Osteoblast (primary cell): ENCODE measurements at regions not wholly inside any gene's neighbourhood (a gene's known extent, or its start where the extent isn't known, plus 50 kb on each side); places are given as distances from the start of the nearest gene placed in this dataset.
"Not testable (repeated sequence)": the region's sequence is repeated elsewhere in the genome, so short reads cannot be mapped to it uniquely, and the experiment has no call there.

Experiments used
- DNase-seq: peaks from one replicate; pipeline ENCODE4 v3.0.0; 2011; ENCODE audit warnings: low spot score, mixed read lengths; ENCODE audit not compliant: insufficient read length; ENCODE audit errors: missing footprints
- H2AFZ ChIP-seq: 2 replicates; pipeline ENCODE4 v1.6.0; 2011; ENCODE audit warnings: mild to moderate bottlenecking, low read length
- H3K27ac ChIP-seq: 2 replicates; pipeline ENCODE4 v1.5.1; 2011; ENCODE audit warnings: mild to moderate bottlenecking, low read depth, low read length, moderate library complexity
- H3K27me3 ChIP-seq: 2 replicates; pipeline ENCODE4 v1.6.0; 2012; ENCODE audit warnings: mild to moderate bottlenecking, control low read depth, inconsistent platforms, low read length, moderate library complexity; ENCODE audit not compliant: insufficient read depth
- H3K36me3 ChIP-seq: 2 replicates; pipeline ENCODE4 v1.5.1; 2011; ENCODE audit warnings: mild to moderate bottlenecking, low read length, control low read depth, moderate library complexity; ENCODE audit not compliant: insufficient read depth
- H3K4me1 ChIP-seq: 2 replicates; pipeline ENCODE4 v1.5.1; 2011; ENCODE audit warnings: mild to moderate bottlenecking, low read length, control low read depth, moderate library complexity; ENCODE audit not compliant: insufficient read depth
- H3K4me2 ChIP-seq: 2 replicates; pipeline ENCODE4 v1.6.0; 2011; ENCODE audit warnings: mild to moderate bottlenecking, low read length; ENCODE audit not compliant: insufficient read depth
- H3K4me3 ChIP-seq: fragments of 200-600 bp; sonication (generic); 3 replicates; pipeline ENCODE4 v1.5.1; 2012; ENCODE audit warnings: mild to moderate bottlenecking, low read length, inconsistent platforms; ENCODE audit not compliant: insufficient read depth
- H3K79me2 ChIP-seq: 2 replicates; pipeline ENCODE4 v1.6.0; 2012; ENCODE audit warnings: mild to moderate bottlenecking, low read length, control low read depth, inconsistent platforms; ENCODE audit not compliant: insufficient read depth
- H3K9me3 ChIP-seq: 2 replicates; pipeline ENCODE4 v1.5.1; 2011; ENCODE audit warnings: low read depth, low read length, control low read depth
- H4K20me1 ChIP-seq: 2 replicates; pipeline ENCODE4 v1.6.0; 2012; ENCODE audit warnings: mild to moderate bottlenecking, low read length, control low read depth; ENCODE audit not compliant: insufficient read depth
- CTCF ChIP-seq: IDR thresholded peaks from 2 replicates; pipeline ENCODE4 v1.5.1; 2011; ENCODE audit warnings: mild to moderate bottlenecking, low read depth, low read length, moderate library complexity; ENCODE audit errors: extremely low read depth

- no peak overlapping the region for H3K27ac ChIP-seq
- TF ChIP-seq CTCF = no peak
- H3K79me2 ChIP-seq = no peaks in the 10 kb centered on the region
Measured at GRCh38 chr4:117575850-117576249, 458.4 kb upstream of the NDST3 start.

GRCh38 chr4:117577686-117578311 is 456.5 kb upstream of the NDST3 start:
- Histone ChIP-seq H3K4me2 (no peak overlapping the region), H3K27me3 (no peaks in the 10 kb centered on the region), H3K27ac (no peak overlapping the region), H4K20me1 (no peaks in the 10 kb centered on the region), H3K79me2 (no peaks in the 10 kb centered on the region), H3K36me3 (no peaks in the 10 kb centered on the region), H3K9me3 (no peaks in the 10 kb centered on the region), H3K4me3 (no peak overlapping the region), H3K4me1 (no peaks in the 10 kb centered on the region), H2AFZ (no peak overlapping the region)
- no peak for DNase-seq
- no peak for TF ChIP-seq CTCF

More at GRCh38 chr4:117575850-117576249, 458.4 kb upstream of the NDST3 start:
- Histone ChIP-seq H3K27me3 (no peaks in the 10 kb centered on the region), H3K4me3 (no peak overlapping the region), H3K4me2 (no peak overlapping the region), H3K4me1 (no peaks in the 10 kb centered on the region), H3K36me3 (no peaks in the 10 kb centered on the region), H2AFZ (no peak overlapping the region), H4K20me1 (no peaks in the 10 kb centered on the region), H3K9me3 (no peaks in the 10 kb centered on the region)
- no peak for DNase-seq

DNA sequence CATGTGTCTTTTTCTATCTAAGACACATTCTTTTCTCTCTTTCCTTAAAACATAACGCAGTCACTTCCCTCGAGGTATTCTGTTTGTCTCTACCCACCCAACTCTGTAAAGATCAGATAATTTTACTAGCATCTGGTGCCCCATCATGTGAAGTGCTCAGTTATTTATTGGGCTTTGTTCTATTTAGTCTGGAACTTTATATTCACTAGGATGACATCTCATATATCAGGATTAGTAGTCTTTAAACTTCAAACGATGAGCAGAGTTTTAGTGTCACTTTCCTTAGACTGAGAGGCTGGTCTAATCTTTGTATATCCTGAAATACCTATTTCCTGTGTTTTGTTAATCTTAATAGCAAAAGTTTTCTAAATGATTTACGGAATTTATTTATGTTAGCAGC is 445.5 kb upstream of the NDST3 start:
- Histone ChIP-seq H3K27me3 (no peaks in the 10 kb centered on the region), H3K36me3 (no peaks in the 10 kb centered on the region), H3K4me2 (no peak overlapping the region), H3K4me1 (no peaks in the 10 kb centered on the region), H3K79me2 (no peaks in the 10 kb centered on the region), H3K9me3 (no peaks in the 10 kb centered on the region), H4K20me1 (no peaks in the 10 kb centered on the region), H2AFZ (no peak overlapping the region), H3K27ac (no peak overlapping the region), H3K4me3 (no peak overlapping the region)
- DNase-seq = no peak
- no peak for TF ChIP-seq CTCF

GRCh38 chr4:117596917-117597480 is 437.3 kb upstream of the NDST3 start:
- H3K4me3 ChIP-seq = no peak overlapping the region
- no peak overlapping the region for H3K27ac ChIP-seq
- no peaks in the 10 kb centered on the region for H4K20me1 ChIP-seq
- no peak for TF ChIP-seq CTCF
- no peak overlapping the region for H3K4me2 ChIP-seq
- no peak overlapping the region for H2AFZ ChIP-seq
- H3K27me3 ChIP-seq = no peaks in the 10 kb centered on the region
- H3K9me3 ChIP-seq = peaks cover 3% of the 10 kb centered on the region
- H3K36me3 ChIP-seq = no peaks in the 10 kb centered on the region
- H3K79me2 ChIP-seq = no peaks in the 10 kb centered on the region
- DNase-seq = no peak
- H3K4me1 ChIP-seq = no peaks in the 10 kb centered on the region

DNA sequence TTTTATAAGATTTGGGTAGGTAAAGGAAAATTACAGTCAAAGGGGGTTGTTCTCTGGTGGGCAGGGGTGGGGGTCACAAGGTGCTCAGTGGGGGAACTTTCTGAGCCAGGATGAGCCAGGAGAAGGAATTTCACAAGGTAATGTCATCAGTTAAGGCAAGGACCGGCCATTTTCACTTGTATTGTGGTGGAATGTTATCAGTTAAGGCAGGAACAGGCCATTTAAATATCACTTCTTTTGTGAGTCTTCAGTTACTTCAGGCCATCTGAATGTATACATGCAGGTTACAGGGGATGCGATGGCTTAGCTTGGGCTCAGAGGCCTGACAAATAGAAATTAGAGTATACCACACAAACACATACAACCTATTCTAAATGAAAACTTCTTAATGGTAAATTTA is 434.9 kb upstream of the NDST3 start:
- not testable (repeated sequence) for H2AFZ ChIP-seq, H3K4me1 ChIP-seq, H3K79me2 ChIP-seq, H3K27me3 ChIP-seq, H3K9me3 ChIP-seq, H4K20me1 ChIP-seq, H3K36me3 ChIP-seq, H3K4me3 ChIP-seq, DNase-seq, H3K4me2 ChIP-seq, H3K27ac ChIP-seq

DNA sequence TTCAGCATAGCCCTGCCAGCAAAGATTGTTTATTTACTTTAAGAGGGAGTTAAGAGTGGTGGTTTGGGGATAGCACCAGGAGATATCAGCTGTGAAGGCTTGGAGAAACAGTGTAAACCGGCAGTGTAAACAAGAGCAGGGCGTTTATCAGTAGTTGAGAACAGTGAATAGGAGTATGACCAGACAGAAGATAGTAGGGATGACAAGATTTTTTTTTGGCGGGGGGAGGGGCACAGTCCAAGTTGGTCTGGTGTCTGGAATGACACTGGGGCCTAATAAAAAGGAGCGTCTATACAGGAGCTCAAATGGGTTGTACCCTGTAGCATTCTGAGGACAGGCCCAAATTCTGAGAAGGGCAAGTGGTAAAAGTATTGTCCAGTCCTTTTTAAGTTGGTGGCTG is 433.4 kb upstream of the NDST3 start:
- H3K79me2 ChIP-seq, H3K27ac ChIP-seq, H3K4me2 ChIP-seq, H3K4me1 ChIP-seq, H3K9me3 ChIP-seq, H3K27me3 ChIP-seq, H3K4me3 ChIP-seq, DNase-seq, H4K20me1 ChIP-seq, H3K36me3 ChIP-seq, H2AFZ ChIP-seq: not testable (repeated sequence)
